Neural progenitor cell (in vitro differentiated cells): ENCODE measurements at regions not wholly inside any gene's neighbourhood (a gene's known extent, or its start where the extent isn't known, plus 50 kb on each side); places are given as distances from the start of the nearest gene placed in this dataset.

ENCODE experiments used
- DNase-seq: peaks from one replicate; pipeline ENCODE4 v3.0.0-alpha.2; 2016; ENCODE audit warnings: low spot score
- H2AFZ ChIP-seq: fragments of 200-600 bp; sonication (generic); replicated peaks from 2 replicates; pipeline ENCODE4 v1.6.1; 2016; ENCODE audit warnings: antibody characterized with exemption
- H3F3A ChIP-seq: fragments of 200-600 bp; sonication (generic); 2 replicates; pipeline ENCODE4 v1.6.1; 2016; ENCODE audit warnings: antibody characterized with exemption, low read depth
- H3K27ac ChIP-seq: fragments of 200-600 bp; sonication (generic); 2 replicates; pipeline ENCODE4 v1.5.1; 2016; ENCODE audit warnings: mild to moderate bottlenecking
- H3K27me3 ChIP-seq: fragments of 200-600 bp; sonication (generic); 2 replicates; pipeline ENCODE4 v1.6.1; 2016; ENCODE audit warnings: mild to moderate bottlenecking, moderate library complexity
- H3K36me3 ChIP-seq: fragments of 200-600 bp; sonication (generic); 2 replicates; pipeline ENCODE4 v1.5.1; 2016
- H3K4me1 ChIP-seq: fragments of 200-600 bp; sonication (generic); 2 replicates; pipeline ENCODE4 v1.6.1; 2016; ENCODE audit warnings: mixed run types
- H3K4me2 ChIP-seq: fragments of 200-600 bp; sonication (generic); 2 replicates; pipeline ENCODE4 v1.6.1; 2016
- H3K4me3 ChIP-seq: fragments of 200-600 bp; sonication (generic); 2 replicates; pipeline ENCODE4 v1.5.1; 2016
- H3K79me2 ChIP-seq: fragments of 200-600 bp; sonication (generic); 2 replicates; pipeline ENCODE4 v1.6.1; 2016; ENCODE audit warnings: low read depth
- H3K9ac ChIP-seq: fragments of 200-600 bp; sonication (generic); 2 replicates; pipeline ENCODE4 v1.6.1; 2016
- H3K9me3 ChIP-seq: fragments of 200-600 bp; sonication (generic); 2 replicates; pipeline ENCODE4 v1.5.1; 2016; ENCODE audit warnings: low read depth
- H4K20me1 ChIP-seq: fragments of 200-600 bp; sonication (generic); 2 replicates; pipeline ENCODE4 v1.6.1; 2016; ENCODE audit warnings: low read depth
- H3K27ac Mint-ChIP-seq: 3 replicates; pipeline ENCODE4 v1.8.0; 2021; ENCODE audit warnings: mixed read lengths
- H3K27me3 Mint-ChIP-seq: 2 replicates; pipeline ENCODE4 v1.8.0; 2022; ENCODE audit warnings: low read depth, mild to moderate bottlenecking, inconsistent platforms, moderate library complexity, mixed read lengths; ENCODE audit not compliant: insufficient read depth
- H3K36me3 Mint-ChIP-seq: 3 replicates; pipeline ENCODE4 v1.8.0; 2021; ENCODE audit warnings: mixed read lengths
- H3K4me1 Mint-ChIP-seq: 3 replicates; pipeline ENCODE4 v1.8.0; 2021; ENCODE audit warnings: mixed read lengths
- H3K4me3 Mint-ChIP-seq: 3 replicates; pipeline ENCODE4 v1.8.0; 2021; ENCODE audit warnings: mild to moderate bottlenecking, moderate library complexity, mixed read lengths
- H3K9me3 Mint-ChIP-seq: 3 replicates; pipeline ENCODE4 v1.8.0; 2020; ENCODE audit warnings: mixed read lengths
- CTCF ChIP-seq: fragments of 200-600 bp; sonication (generic); IDR thresholded peaks from 2 replicates; pipeline ENCODE4 v1.5.1; 2017; ENCODE audit warnings: antibody characterized with exemption, mild to moderate bottlenecking
- EZH2 ChIP-seq: fragments of 200-600 bp; sonication (generic); IDR thresholded peaks from 2 replicates; pipeline ENCODE4 v1.6.1; 2017; ENCODE audit warnings: antibody characterized with exemption, mild to moderate bottlenecking, moderate library complexity
- EZH2phosphoT487 ChIP-seq: fragments of 200-600 bp; sonication (generic); IDR thresholded peaks from 2 replicates; pipeline ENCODE4 v1.6.1; 2017; ENCODE audit warnings: antibody characterized with exemption

- Histone ChIP-seq H3F3A (no peaks in the 10 kb centered on the region), H3K4me2 (no peak overlapping the region), H3K9ac (no peak overlapping the region), H3K79me2 (no peaks in the 10 kb centered on the region), H3K4me3 (no peak overlapping the region), H3K4me1 (no peaks in the 10 kb centered on the region), H3K36me3 (no peaks in the 10 kb centered on the region), H3K27ac (no peak overlapping the region), H2AFZ (no peak overlapping the region), H3K9me3 (no peaks in the 10 kb centered on the region), H3K27me3 (no peaks in the 10 kb centered on the region), H4K20me1 (no peaks in the 10 kb centered on the region)
- Mint-ChIP-seq H3K27me3 (no peaks in the 10 kb centered on the region), H3K27ac (no peak overlapping the region), H3K4me1 (no peaks in the 10 kb centered on the region), H3K4me3 (no peak overlapping the region), H3K9me3 (peaks cover 13% of the 10 kb centered on the region), H3K36me3 (no peaks in the 10 kb centered on the region)
- TF ChIP-seq EZH2phosphoT487 (no peak), CTCF (no peak)
- DNase-seq, result no peak
Measured at GRCh38 chr3:177249203-177249602, 51.9 kb upstream of the TBL1XR1 start.

- no peak for DNase-seq
- Histone ChIP-seq H3K27ac (no peak overlapping the region), H3K9me3 (no peaks in the 10 kb centered on the region), H3K4me2 (no peak overlapping the region), H2AFZ (peak overlapping the region; percentile 76), H3F3A (no peaks in the 10 kb centered on the region), H3K4me3 (no peak overlapping the region), H3K4me1 (no peaks in the 10 kb centered on the region), H3K79me2 (no peaks in the 10 kb centered on the region), H3K9ac (no peak overlapping the region), H4K20me1 (no peaks in the 10 kb centered on the region), H3K27me3 (no peaks in the 10 kb centered on the region), H3K36me3 (no peaks in the 10 kb centered on the region)
- peaks cover 13% of the 10 kb centered on the region for H3K9me3 Mint-ChIP-seq
- TF ChIP-seq EZH2 (no peak), EZH2phosphoT487 (no peak), CTCF (no peak)
- H3K36me3 Mint-ChIP-seq, result no peaks in the 10 kb centered on the region
- H3K4me1 Mint-ChIP-seq, result no peaks in the 10 kb centered on the region
- H3K27me3 Mint-ChIP-seq, result no peaks in the 10 kb centered on the region
- no peak overlapping the region for H3K4me3 Mint-ChIP-seq
- H3K27ac Mint-ChIP-seq, result no peak overlapping the region
Measured at GRCh38 chr3:177250151-177250550, 52.9 kb upstream of the TBL1XR1 start.

GRCh38 chr3:177251755-177252154, 54.5 kb upstream of the TBL1XR1 start:
- Histone ChIP-seq H3K79me2 (no peaks in the 10 kb centered on the region), H4K20me1 (no peaks in the 10 kb centered on the region), H3K27ac (no peak overlapping the region), H3K9me3 (no peaks in the 10 kb centered on the region), H3K27me3 (no peaks in the 10 kb centered on the region), H2AFZ (no peak overlapping the region), H3K36me3 (no peaks in the 10 kb centered on the region), H3K4me2 (no peak overlapping the region), H3F3A (no peaks in the 10 kb centered on the region), H3K9ac (no peak overlapping the region), H3K4me3 (no peak overlapping the region), H3K4me1 (no peaks in the 10 kb centered on the region)
- Mint-ChIP-seq H3K36me3 (no peaks in the 10 kb centered on the region), H3K4me1 (no peaks in the 10 kb centered on the region), H3K27me3 (no peaks in the 10 kb centered on the region), H3K4me3 (no peak overlapping the region), H3K9me3 (peaks cover 13% of the 10 kb centered on the region), H3K27ac (no peak overlapping the region)
- DNase-seq, result no peak
- TF ChIP-seq EZH2phosphoT487 (no peak), EZH2 (no peak), CTCF (no peak)

GRCh38 chr3:177257006-177257405, 59.7 kb upstream of the TBL1XR1 start:
- Mint-ChIP-seq H3K9me3 (peaks cover 4% of the 10 kb centered on the region), H3K27ac (no peak overlapping the region), H3K27me3 (no peaks in the 10 kb centered on the region), H3K4me3 (no peak overlapping the region), H3K4me1 (no peaks in the 10 kb centered on the region), H3K36me3 (no peaks in the 10 kb centered on the region)
- Histone ChIP-seq H3K27ac (no peak overlapping the region), H3F3A (no peaks in the 10 kb centered on the region), H3K4me3 (no peak overlapping the region), H3K36me3 (no peaks in the 10 kb centered on the region), H3K4me2 (no peak overlapping the region), H3K9me3 (no peaks in the 10 kb centered on the region), H2AFZ (no peak overlapping the region), H3K4me1 (no peaks in the 10 kb centered on the region), H3K27me3 (no peaks in the 10 kb centered on the region), H3K79me2 (no peaks in the 10 kb centered on the region), H3K9ac (no peak overlapping the region), H4K20me1 (no peaks in the 10 kb centered on the region)
- DNase-seq, result no peak
- TF ChIP-seq EZH2phosphoT487 (no peak), CTCF (no peak), EZH2 (no peak)
